ENCODE measurements at regions not wholly inside any gene's neighbourhood (a gene's known extent, or its start where the extent isn't known, plus 50 kb on each side); places are given as distances from the start of the nearest gene placed in this dataset.

- Histone ChIP-seq H3K9me3 (peaks cover 0 to 5% (median 0%) of the 10 kb centered on the region in 12 donors), H3K4me1 (no peaks in the 10 kb centered on the region), H3K27me3 (peaks cover 0 to 21% (median 0%) of the 10 kb centered on the region in 9 donors), H3K27ac (no peak overlapping the region), H3K4me3 (no peak overlapping the region), H3K36me3 (no peaks in the 10 kb centered on the region)
- DNase-seq (no peak), ATAC-seq (no peak)
- intact Hi-C loops (cut with DNase I), result no loop called here
- WGBS, 4 donors, result 68 to 80% (median 71%) methylated on average over 1 of the region's 1 CpG
- TF ChIP-seq CTCF (IDR thresholded peaks at IDR 0.05) (no peak), POLR2A (IDR thresholded peaks at IDR 0.05) (no peak)
Measured at GRCh38 chr10:2962194-2962593, 105.2 kb upstream of the PFKP start.

DNA sequence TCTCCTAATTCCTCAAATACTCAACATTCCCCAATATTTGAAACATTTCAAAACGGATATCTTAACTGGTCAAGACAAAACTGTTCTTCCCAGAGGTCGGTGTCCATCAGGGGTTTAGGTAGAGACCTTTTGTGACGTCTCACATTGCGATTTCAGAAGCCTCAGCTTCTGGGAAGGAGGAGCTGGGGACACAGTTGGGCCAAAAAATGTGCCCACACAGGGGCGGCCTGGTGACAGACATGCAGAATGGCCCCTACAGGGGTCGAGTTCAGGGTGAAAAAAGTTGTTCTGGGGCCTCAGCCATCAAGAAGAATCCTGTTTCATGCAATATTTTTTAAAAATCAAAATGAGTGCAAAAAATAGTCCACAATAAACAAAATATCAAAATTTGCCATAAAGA, 108.7 kb upstream of the PFKP start:
- no peaks in the 10 kb centered on the region for H3K36me3 ChIP-seq
- no peak for DNase-seq
- H3K4me1 ChIP-seq, result no peaks in the 10 kb centered on the region
- no peak for ATAC-seq
- peaks cover 0 to 5% (median 0%) of the 10 kb centered on the region in 12 donors for H3K9me3 ChIP-seq
- TF ChIP-seq POLR2A (IDR thresholded peaks at IDR 0.05), result no peak
- TF ChIP-seq CTCF (IDR thresholded peaks at IDR 0.05), result no peak
- no peak overlapping the region for H3K27ac ChIP-seq
- 63 to 72% (median 66%) methylated on average over 6 of the region's 6 CpGs for WGBS, 4 donors
- no peak overlapping the region for H3K4me3 ChIP-seq
- intact Hi-C loops (cut with DNase I), result no loop called here
- H3K27me3 ChIP-seq, result peaks cover 0 to 11% (median 0%) of the 10 kb centered on the region in 9 donors

GRCh38 chr10:2957785-2958184, 109.6 kb upstream of the PFKP start:
- Histone ChIP-seq H3K36me3 (no peaks in the 10 kb centered on the region), H3K27ac (no peak overlapping the region), H3K4me3 (no peak overlapping the region), H3K4me1 (no peaks in the 10 kb centered on the region), H3K9me3 (peaks cover 0 to 5% (median 0%) of the 10 kb centered on the region in 12 donors), H3K27me3 (peaks cover 0 to 7% (median 0%) of the 10 kb centered on the region in 9 donors)
- TF ChIP-seq POLR2A (IDR thresholded peaks at IDR 0.05), result no peak
- TF ChIP-seq CTCF (IDR thresholded peaks at IDR 0.05), result no peak
- intact Hi-C loops (cut with DNase I), result no loop called here
- WGBS, 4 donors, result 81 to 86% (median 83%) methylated on average over 2 of the region's 2 CpGs
- DNase-seq (no peak), ATAC-seq (no peak)

- Histone ChIP-seq H3K9me3 (no peaks in the 10 kb centered on the region), H3K4me1 (no peaks in the 10 kb centered on the region), H3K36me3 (no peaks in the 10 kb centered on the region), H3K27me3 (peaks cover 0 to 5% (median 0%) of the 10 kb centered on the region in 9 donors), H3K27ac (no peak overlapping the region), H3K4me3 (no peak overlapping the region)
- intact Hi-C loops (cut with DNase I), result no loop called here
- no peak for DNase-seq
- ATAC-seq, result no peak
- WGBS, 4 donors, result 62 to 78% (median 69%) methylated on average over 1 of the region's 1 CpG
- TF ChIP-seq CTCF (IDR thresholded peaks at IDR 0.05), result no peak
- no peak for TF ChIP-seq POLR2A (IDR thresholded peaks at IDR 0.05)
Measured at GRCh38 chr10:2955064-2955463, 112.3 kb upstream of the PFKP start.
